ENCODE measurements at regions not wholly inside any gene's neighbourhood (a gene's known extent, or its start where the extent isn't known, plus 50 kb on each side); places are given as distances from the start of the nearest gene placed in this dataset.

DNA sequence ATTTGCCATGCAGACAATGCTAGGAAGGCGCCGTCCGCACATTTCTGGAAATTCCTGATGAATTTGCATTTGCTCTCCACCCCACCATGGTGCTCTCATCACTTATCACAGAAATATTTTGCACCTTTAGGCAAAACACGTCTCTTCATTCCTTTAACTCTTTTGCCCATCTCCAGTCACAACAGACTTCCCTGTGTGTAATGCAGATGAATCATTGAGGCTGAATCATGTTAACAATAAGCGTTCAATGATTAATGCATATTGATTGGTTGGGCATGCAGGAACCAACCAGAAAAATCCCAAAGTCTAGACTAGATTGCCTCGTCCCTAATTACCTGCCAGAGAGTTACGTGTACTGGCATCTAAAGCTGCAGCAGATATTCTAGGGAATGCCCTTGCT lies 80.0 kb upstream of the ATXN1 start:
- no peaks in the 10 kb centered on the region for H4K20me1 ChIP-seq (ENCODE audit: insufficient read depth)
- DNase-seq = no peak
- H3K27ac ChIP-seq (ENCODE audit: low read depth in 2 of 2, low read length in 1 of 2) = no peak overlapping the region
- H3K36me3 ChIP-seq (replicated peaks in 1 of 2; ENCODE audit: control insufficient read depth in 1 of 2, insufficient read depth in 2 of 2, low read length in 1 of 2) = no peaks in the 10 kb centered on the region
- H2AFZ ChIP-seq (ENCODE audit: low read depth) = no peak overlapping the region
- no peaks in the 10 kb centered on the region for H3K9me2 ChIP-seq
- ChIA-PET CTCF (interaction anchor here (1.2 kb wide), 1 partner anchor 78 kb away, joined by 3 read pairs; no protein-coding TSS in a partner anchor), POLR2A (no interaction called here)
- 91% methylated on average over 7 of the region's 7 CpGs for WGBS (ENCODE audit: low lambda C conversion rate)
- no peak overlapping the region for H3K4me3 ChIP-seq (ENCODE audit: low read depth in 2 of 2, low read length in 1 of 2)
- no peaks in the 10 kb centered on the region for H3K9me3 ChIP-seq
- TF ChIP-seq ELF1 (IDR thresholded peaks at IDR 0.05) (no peak), EP300 (IDR thresholded peaks at IDR 0.05; ENCODE audit: borderline replicate concordance in 1 of 2, low read depth in 1 of 2, low read length in 1 of 2) (no peak), MEF2A (IDR thresholded peaks at IDR 0.05; ENCODE audit: borderline replicate concordance, low read depth) (no peak), SMC3 (IDR thresholded peaks at IDR 0.05; ENCODE audit: low read depth, low read length) (no peak), TAF1 (IDR thresholded peaks at IDR 0.05; ENCODE audit: borderline replicate concordance, low read depth, low read length) (no peak), RAD21 (IDR thresholded peaks at IDR 0.05; ENCODE audit: low read length) (no peak), FOSL2 (IDR thresholded peaks at IDR 0.05; ENCODE audit: borderline replicate concordance, low read depth) (no peak), TCF12 (IDR thresholded peaks at IDR 0.05) (no peak), FOXJ3 (CRISPR knock-in tag; IDR thresholded peaks at IDR 0.05) (no peak), GABPA (IDR thresholded peaks at IDR 0.05; ENCODE audit: low read depth) (no peak), YY1 (IDR thresholded peaks at IDR 0.05; ENCODE audit: low read depth) (no peak), RCOR1 (IDR thresholded peaks at IDR 0.05; ENCODE audit: low read length) (no peak), SIN3A (IDR thresholded peaks at IDR 0.05; ENCODE audit: borderline replicate concordance, low read depth, low read length) (no peak)
- TF ChIP-seq, protein P1, sequence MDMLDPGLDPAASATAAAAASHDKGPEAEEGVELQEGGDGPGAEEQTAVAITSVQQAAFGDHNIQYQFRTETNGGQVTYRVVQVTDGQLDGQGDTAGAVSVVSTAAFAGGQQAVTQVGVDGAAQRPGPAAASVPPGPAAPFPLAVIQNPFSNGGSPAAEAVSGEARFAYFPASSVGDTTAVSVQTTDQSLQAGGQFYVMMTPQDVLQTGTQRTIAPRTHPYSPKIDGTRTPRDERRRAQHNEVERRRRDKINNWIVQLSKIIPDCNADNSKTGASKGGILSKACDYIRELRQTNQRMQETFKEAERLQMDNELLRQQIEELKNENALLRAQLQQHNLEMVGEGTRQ (IDR thresholded peaks at IDR 0.05; ENCODE audit: borderline replicate concordance, low read depth, low read length) = no peak
- no peaks in the 10 kb centered on the region for H3F3A ChIP-seq (replicated peaks; ENCODE audit: insufficient read depth)
- no peaks in the 10 kb centered on the region for H3K79me2 ChIP-seq (ENCODE audit: insufficient read depth)
- H3K27me3 ChIP-seq (ENCODE audit: insufficient read depth) = no peaks in the 10 kb centered on the region
- no peak overlapping the region for H3K9ac ChIP-seq
- peaks cover 6% of the 10 kb centered on the region in 2 experiments; a peak in 3 of 4 replicates for H3K4me1 ChIP-seq (ENCODE audit: control insufficient read depth in 1 of 2, insufficient read depth in 2 of 2, low read depth in 1 of 2, low read length in 1 of 2)
- H3K4me2 ChIP-seq = no peak overlapping the region

DNA sequence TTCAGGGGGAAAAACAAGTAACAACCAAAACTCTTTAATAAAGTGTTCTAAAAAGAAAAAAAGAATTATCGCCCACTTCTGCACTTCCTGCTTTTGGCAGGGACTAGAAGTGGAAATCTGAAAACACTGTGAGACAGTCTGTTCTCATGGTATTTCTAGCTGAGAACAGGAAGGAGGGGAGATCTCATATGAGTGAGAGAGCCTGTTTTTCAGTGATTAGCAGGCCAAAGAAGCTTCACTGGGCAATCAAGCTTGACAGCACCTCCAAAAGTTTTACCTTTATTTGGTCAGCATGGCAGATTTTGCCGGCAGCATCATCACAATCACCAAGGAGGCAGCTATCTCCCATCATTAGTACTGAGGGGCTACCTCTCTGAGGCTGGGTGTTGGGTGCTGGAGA lies 79.5 kb upstream of the ATXN1 start:
- no peaks in the 10 kb centered on the region for H3F3A ChIP-seq (replicated peaks; ENCODE audit: insufficient read depth)
- H4K20me1 ChIP-seq (ENCODE audit: insufficient read depth) = no peaks in the 10 kb centered on the region
- no peak overlapping the region for H3K4me3 ChIP-seq (ENCODE audit: low read depth in 2 of 2, low read length in 1 of 2)
- H3K9me2 ChIP-seq = no peaks in the 10 kb centered on the region
- no peak overlapping the region for H3K9ac ChIP-seq
- H3K9me3 ChIP-seq = no peaks in the 10 kb centered on the region
- POLR2A ChIA-PET = no interaction called here
- peaks cover 6% of the 10 kb centered on the region in 2 experiments; a peak in 3 of 4 replicates for H3K4me1 ChIP-seq (ENCODE audit: control insufficient read depth in 1 of 2, insufficient read depth in 2 of 2, low read depth in 1 of 2, low read length in 1 of 2)
- no peak overlapping the region for H3K4me2 ChIP-seq
- H3K36me3 ChIP-seq (replicated peaks in 1 of 2; ENCODE audit: control insufficient read depth in 1 of 2, insufficient read depth in 2 of 2, low read length in 1 of 2) = no peaks in the 10 kb centered on the region
- no peaks in the 10 kb centered on the region for H3K27me3 ChIP-seq (ENCODE audit: insufficient read depth)
- H3K27ac ChIP-seq (ENCODE audit: low read depth in 2 of 2, low read length in 1 of 2) = no peak overlapping the region
- no peaks in the 10 kb centered on the region for H3K79me2 ChIP-seq (ENCODE audit: insufficient read depth)
- DNase-seq = no peak
- CTCF ChIA-PET = interaction anchor here (1.2 kb wide), 1 partner anchor 78 kb away, joined by 3 read pairs; no protein-coding TSS in a partner anchor
- WGBS (ENCODE audit: low lambda C conversion rate) = 93% methylated on average over 2 of the region's 2 CpGs
- no peak overlapping the region; the same call in 1 of the 2 replicates for H2AFZ ChIP-seq (ENCODE audit: low read depth)
- TF ChIP-seq, protein P2, sequence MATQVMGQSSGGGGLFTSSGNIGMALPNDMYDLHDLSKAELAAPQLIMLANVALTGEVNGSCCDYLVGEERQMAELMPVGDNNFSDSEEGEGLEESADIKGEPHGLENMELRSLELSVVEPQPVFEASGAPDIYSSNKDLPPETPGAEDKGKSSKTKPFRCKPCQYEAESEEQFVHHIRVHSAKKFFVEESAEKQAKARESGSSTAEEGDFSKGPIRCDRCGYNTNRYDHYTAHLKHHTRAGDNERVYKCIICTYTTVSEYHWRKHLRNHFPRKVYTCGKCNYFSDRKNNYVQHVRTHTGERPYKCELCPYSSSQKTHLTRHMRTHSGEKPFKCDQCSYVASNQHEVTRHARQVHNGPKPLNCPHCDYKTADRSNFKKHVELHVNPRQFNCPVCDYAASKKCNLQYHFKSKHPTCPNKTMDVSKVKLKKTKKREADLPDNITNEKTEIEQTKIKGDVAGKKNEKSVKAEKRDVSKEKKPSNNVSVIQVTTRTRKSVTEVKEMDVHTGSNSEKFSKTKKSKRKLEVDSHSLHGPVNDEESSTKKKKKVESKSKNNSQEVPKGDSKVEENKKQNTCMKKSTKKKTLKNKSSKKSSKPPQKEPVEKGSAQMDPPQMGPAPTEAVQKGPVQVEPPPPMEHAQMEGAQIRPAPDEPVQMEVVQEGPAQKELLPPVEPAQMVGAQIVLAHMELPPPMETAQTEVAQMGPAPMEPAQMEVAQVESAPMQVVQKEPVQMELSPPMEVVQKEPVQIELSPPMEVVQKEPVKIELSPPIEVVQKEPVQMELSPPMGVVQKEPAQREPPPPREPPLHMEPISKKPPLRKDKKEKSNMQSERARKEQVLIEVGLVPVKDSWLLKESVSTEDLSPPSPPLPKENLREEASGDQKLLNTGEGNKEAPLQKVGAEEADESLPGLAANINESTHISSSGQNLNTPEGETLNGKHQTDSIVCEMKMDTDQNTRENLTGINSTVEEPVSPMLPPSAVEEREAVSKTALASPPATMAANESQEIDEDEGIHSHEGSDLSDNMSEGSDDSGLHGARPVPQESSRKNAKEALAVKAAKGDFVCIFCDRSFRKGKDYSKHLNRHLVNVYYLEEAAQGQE (IDR thresholded peaks at IDR 0.05; ENCODE audit: low read depth, low read length) = no peak
- TF ChIP-seq SMC3 (IDR thresholded peaks at IDR 0.05; ENCODE audit: low read depth, low read length) (no peak), RFX5 (IDR thresholded peaks at IDR 0.05; ENCODE audit: low read length) (no peak), TAF1 (IDR thresholded peaks at IDR 0.05; ENCODE audit: borderline replicate concordance, low read depth, low read length) (no peak), JUND (IDR thresholded peaks at IDR 0.05) (no peak), TEAD4 (IDR thresholded peaks at IDR 0.05; ENCODE audit: borderline replicate concordance, insufficient read depth) (no peak), GABPA (IDR thresholded peaks at IDR 0.05; ENCODE audit: low read depth) (no peak), MXI1 (IDR thresholded peaks at IDR 0.05; ENCODE audit: low read depth, low read length) (no peak), CHD2 (IDR thresholded peaks at IDR 0.05; ENCODE audit: low read length, partially characterized antibody) (no peak), RAD21 (IDR thresholded peaks at IDR 0.05; ENCODE audit: low read length) (no peak)
- TF ChIP-seq, protein P1 (IDR thresholded peaks at IDR 0.05; ENCODE audit: borderline replicate concordance, low read depth, low read length) = no peak
- TF ChIP-seq, protein P3, sequence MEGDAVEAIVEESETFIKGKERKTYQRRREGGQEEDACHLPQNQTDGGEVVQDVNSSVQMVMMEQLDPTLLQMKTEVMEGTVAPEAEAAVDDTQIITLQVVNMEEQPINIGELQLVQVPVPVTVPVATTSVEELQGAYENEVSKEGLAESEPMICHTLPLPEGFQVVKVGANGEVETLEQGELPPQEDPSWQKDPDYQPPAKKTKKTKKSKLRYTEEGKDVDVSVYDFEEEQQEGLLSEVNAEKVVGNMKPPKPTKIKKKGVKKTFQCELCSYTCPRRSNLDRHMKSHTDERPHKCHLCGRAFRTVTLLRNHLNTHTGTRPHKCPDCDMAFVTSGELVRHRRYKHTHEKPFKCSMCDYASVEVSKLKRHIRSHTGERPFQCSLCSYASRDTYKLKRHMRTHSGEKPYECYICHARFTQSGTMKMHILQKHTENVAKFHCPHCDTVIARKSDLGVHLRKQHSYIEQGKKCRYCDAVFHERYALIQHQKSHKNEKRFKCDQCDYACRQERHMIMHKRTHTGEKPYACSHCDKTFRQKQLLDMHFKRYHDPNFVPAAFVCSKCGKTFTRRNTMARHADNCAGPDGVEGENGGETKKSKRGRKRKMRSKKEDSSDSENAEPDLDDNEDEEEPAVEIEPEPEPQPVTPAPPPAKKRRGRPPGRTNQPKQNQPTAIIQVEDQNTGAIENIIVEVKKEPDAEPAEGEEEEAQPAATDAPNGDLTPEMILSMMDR (IDR thresholded peaks at IDR 0.05) = no peak
- TF ChIP-seq, protein P4, sequence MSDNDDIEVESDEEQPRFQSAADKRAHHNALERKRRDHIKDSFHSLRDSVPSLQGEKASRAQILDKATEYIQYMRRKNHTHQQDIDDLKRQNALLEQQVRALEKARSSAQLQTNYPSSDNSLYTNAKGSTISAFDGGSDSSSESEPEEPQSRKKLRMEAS (IDR thresholded peaks at IDR 0.05; ENCODE audit: low read depth) = no peak
